HL-60/S4 treated with retinoic acid at 250 ng/mL for 4 days and 3 days (cell line): ENCODE measurements at regions not wholly inside any gene's neighbourhood (a gene's known extent, or its start where the extent isn't known, plus 50 kb on each side); places are given as distances from the start of the nearest gene placed in this dataset.

Source experiments
- in situ Hi-C: fragments of 300-500 bp; cut with MboI; formaldehyde crosslinking; loops from 2 replicates; pipeline ENCODE4 v1.7.0; 2022; ENCODE audit warnings: low sequenced_read_pairs

- in situ Hi-C loops, result no loop called here
These were observed 107.2 kb upstream of the RASGRP1 start for GRCh38 chr15:38671675-38672254.

- in situ Hi-C loops, result no loop called here
These were observed 107.7 kb upstream of the RASGRP1 start for GRCh38 chr15:38672273-38672672.

- in situ Hi-C loops, result no loop called here
These were observed 108.4 kb upstream of the RASGRP1 start for GRCh38 chr15:38672814-38673670.

- in situ Hi-C loops, result no loop called here
These were observed 109.8 kb upstream of the RASGRP1 start for GRCh38 chr15:38674448-38674847.

GRCh38 chr15:38678281-38678680 is 113.7 kb upstream of the RASGRP1 start:
- in situ Hi-C loops, result loop anchor here (25.0 kb wide), 2 partner anchors 241 to 691 kb away; no protein-coding TSS in a partner anchor

GRCh38 chr15:38680775-38681174 is 116.2 kb upstream of the RASGRP1 start:
- in situ Hi-C loops, result loop anchor here (25.0 kb wide), 2 partner anchors 243 to 693 kb away; no protein-coding TSS in a partner anchor

GRCh38 chr15:38682363-38682762 is 117.7 kb upstream of the RASGRP1 start:
- in situ Hi-C loops, result loop anchor here (25.0 kb wide), 2 partner anchors 245 to 695 kb away; no protein-coding TSS in a partner anchor

GRCh38 chr15:38682861-38683260 is 118.2 kb upstream of the RASGRP1 start:
- in situ Hi-C loops, result loop anchor here (25.0 kb wide), 2 partner anchors 246 to 696 kb away; no protein-coding TSS in a partner anchor

GRCh38 chr15:38683382-38684242 is 119.0 kb upstream of the RASGRP1 start:
- in situ Hi-C loops, result loop anchor here (25.0 kb wide), 2 partner anchors 246 to 696 kb away; no protein-coding TSS in a partner anchor

GRCh38 chr15:38684440-38685010 is 119.9 kb upstream of the RASGRP1 start:
- in situ Hi-C loops, result loop anchor here (25.0 kb wide), 2 partner anchors 247 to 697 kb away; no protein-coding TSS in a partner anchor

- in situ Hi-C loops, result loop anchor here (25.0 kb wide), 2 partner anchors 249 to 699 kb away; no protein-coding TSS in a partner anchor
These were observed 121.2 kb upstream of the RASGRP1 start for GRCh38 chr15:38685686-38686339.

GRCh38 chr15:38687340-38687739 is 122.7 kb upstream of the RASGRP1 start:
- in situ Hi-C loops, result loop anchor here (25.0 kb wide), 2 partner anchors 250 to 700 kb away; no protein-coding TSS in a partner anchor

GRCh38 chr15:38687775-38688495 is 123.3 kb upstream of the RASGRP1 start:
- in situ Hi-C loops, result loop anchor here (25.0 kb wide), 2 partner anchors 251 to 701 kb away; no protein-coding TSS in a partner anchor

- in situ Hi-C loops, result loop anchor here (25.0 kb wide), 2 partner anchors 251 to 701 kb away; no protein-coding TSS in a partner anchor
These were observed 124.1 kb upstream of the RASGRP1 start for GRCh38 chr15:38688761-38689160.

GRCh38 chr15:38689522-38689921 is 124.9 kb upstream of the RASGRP1 start:
- in situ Hi-C loops, result loop anchor here (25.0 kb wide), 2 partner anchors 252 to 702 kb away; no protein-coding TSS in a partner anchor

GRCh38 chr15:38690216-38690615 is 125.6 kb upstream of the RASGRP1 start:
- in situ Hi-C loops, result loop anchor here (25.0 kb wide), 2 partner anchors 253 to 703 kb away; no protein-coding TSS in a partner anchor

GRCh38 chr15:38690719-38691332 is 126.2 kb upstream of the RASGRP1 start:
- in situ Hi-C loops, result loop anchor here (25.0 kb wide), 2 partner anchors 254 to 704 kb away; no protein-coding TSS in a partner anchor

- in situ Hi-C loops, result loop anchor here (25.0 kb wide), 2 partner anchors 254 to 704 kb away; no protein-coding TSS in a partner anchor
These were observed 126.8 kb upstream of the RASGRP1 start for GRCh38 chr15:38691377-38691776.
